Activated CD4-positive, alpha-beta memory T cell treated with anti-CD3 and anti-CD28 coated beads, Interleukin-2, amount 10 ng/mL, durations not matched to agents 7 days and 5 days (primary cell): ENCODE measurements at regions not wholly inside any gene's neighbourhood (a gene's known extent, or its start where the extent isn't known, plus 50 kb on each side); places are given as distances from the start of the nearest gene placed in this dataset.

Experiments used
- CTCF ChIA-PET: fragments of 350-600 bp; sonication (Branson Sonifier 250); formaldehyde crosslinking; loops from one replicate; lab custom pipeline; 2021; ENCODE audit warnings: antibody characterized with exemption, inconsistent platforms; lab: Charles Lee
- POLR2A ChIA-PET: fragments of 350-600 bp; sonication (Branson Sonifier 250); formaldehyde crosslinking; loops from one replicate; lab custom pipeline; 2021; ENCODE audit warnings: antibody characterized with exemption; lab: Charles Lee
- DNase-seq: peaks from one replicate; pipeline ENCODE4 v3.0.0-alpha.2; 2020
- H3K27ac Mint-ChIP-seq: one replicate; pipeline ENCODE4 v1.8.0; 2021; ENCODE audit warnings: mild to moderate bottlenecking, mixed read lengths
- H3K27me3 Mint-ChIP-seq: one replicate; pipeline ENCODE4 v1.8.0; 2021; ENCODE audit warnings: mixed read lengths
- H3K36me3 Mint-ChIP-seq: one replicate; pipeline ENCODE4 v1.8.0; 2021; ENCODE audit warnings: low read depth, mixed read lengths
- H3K4me1 Mint-ChIP-seq: one replicate; pipeline ENCODE4 v1.8.0; 2021; ENCODE audit warnings: mixed read lengths
- H3K4me3 Mint-ChIP-seq: one replicate; pipeline ENCODE4 v1.8.0; 2021; ENCODE audit warnings: mild to moderate bottlenecking, mixed read lengths
- H3K9me3 Mint-ChIP-seq: one replicate; pipeline ENCODE4 v1.8.0; 2021; ENCODE audit warnings: mixed read lengths

- H3K4me3 Mint-ChIP-seq = no peak overlapping the region
- no peak for DNase-seq
- H3K4me1 Mint-ChIP-seq = no peaks in the 10 kb centered on the region
- no peaks in the 10 kb centered on the region for H3K9me3 Mint-ChIP-seq
- H3K36me3 Mint-ChIP-seq = no peaks in the 10 kb centered on the region
- no peaks in the 10 kb centered on the region for H3K27me3 Mint-ChIP-seq
- no peak overlapping the region for H3K27ac Mint-ChIP-seq
- CTCF ChIA-PET = interaction anchor here (0.7 kb wide), 1 partner anchor 30 kb away, joined by 3 read pairs; no protein-coding TSS in a partner anchor
- POLR2A ChIA-PET = no interaction called here
Measured at GRCh38 chr1:83764209-83764608, 234.7 kb downstream of the TTLL7 start.

- no peaks in the 10 kb centered on the region for H3K4me1 Mint-ChIP-seq
- DNase-seq = no peak
- no peaks in the 10 kb centered on the region for H3K9me3 Mint-ChIP-seq
- ChIA-PET CTCF (no interaction called here), POLR2A (no interaction called here)
- H3K36me3 Mint-ChIP-seq = no peaks in the 10 kb centered on the region
- no peak overlapping the region for H3K4me3 Mint-ChIP-seq
- H3K27ac Mint-ChIP-seq = no peak overlapping the region
- H3K27me3 Mint-ChIP-seq = no peaks in the 10 kb centered on the region
Measured at GRCh38 chr1:83763361-83764095, 235.4 kb downstream of the TTLL7 start.

DNA sequence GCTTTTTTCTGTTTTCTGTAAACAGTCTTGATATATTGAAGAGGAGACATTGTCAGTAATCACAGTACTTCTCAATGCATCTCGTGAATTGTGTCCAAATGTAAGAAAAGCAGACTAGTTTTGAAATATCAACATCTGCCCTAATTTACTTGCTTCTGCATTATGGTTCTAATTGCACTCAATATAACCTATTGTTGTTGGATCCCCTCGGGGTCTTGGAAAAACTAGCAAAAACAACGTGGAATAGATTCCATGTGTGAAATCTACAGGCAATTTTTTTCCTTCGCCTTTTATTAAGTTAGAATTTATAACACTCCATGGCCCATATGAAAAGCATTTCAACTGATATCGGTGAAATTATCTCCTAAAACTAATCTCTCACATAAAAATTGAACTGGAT lies 236.5 kb downstream of the TTLL7 start:
- no peak for DNase-seq
- CTCF ChIA-PET = no interaction called here
- POLR2A ChIA-PET = no interaction called here

GRCh38 chr1:83762039-83762365 lies 236.9 kb downstream of the TTLL7 start:
- POLR2A ChIA-PET = no interaction called here
- Mint-ChIP-seq H3K27ac (no peak overlapping the region), H3K4me3 (no peak overlapping the region), H3K9me3 (no peaks in the 10 kb centered on the region), H3K4me1 (no peaks in the 10 kb centered on the region), H3K36me3 (no peaks in the 10 kb centered on the region), H3K27me3 (no peaks in the 10 kb centered on the region)
- no peak for DNase-seq
- CTCF ChIA-PET = no interaction called here

More for the DNA sequence above, 236.5 kb downstream of the TTLL7 start:
- Mint-ChIP-seq H3K27ac (no peak overlapping the region), H3K4me1 (no peaks in the 10 kb centered on the region), H3K27me3 (no peaks in the 10 kb centered on the region), H3K9me3 (no peaks in the 10 kb centered on the region), H3K36me3 (no peaks in the 10 kb centered on the region), H3K4me3 (no peak overlapping the region)

DNA sequence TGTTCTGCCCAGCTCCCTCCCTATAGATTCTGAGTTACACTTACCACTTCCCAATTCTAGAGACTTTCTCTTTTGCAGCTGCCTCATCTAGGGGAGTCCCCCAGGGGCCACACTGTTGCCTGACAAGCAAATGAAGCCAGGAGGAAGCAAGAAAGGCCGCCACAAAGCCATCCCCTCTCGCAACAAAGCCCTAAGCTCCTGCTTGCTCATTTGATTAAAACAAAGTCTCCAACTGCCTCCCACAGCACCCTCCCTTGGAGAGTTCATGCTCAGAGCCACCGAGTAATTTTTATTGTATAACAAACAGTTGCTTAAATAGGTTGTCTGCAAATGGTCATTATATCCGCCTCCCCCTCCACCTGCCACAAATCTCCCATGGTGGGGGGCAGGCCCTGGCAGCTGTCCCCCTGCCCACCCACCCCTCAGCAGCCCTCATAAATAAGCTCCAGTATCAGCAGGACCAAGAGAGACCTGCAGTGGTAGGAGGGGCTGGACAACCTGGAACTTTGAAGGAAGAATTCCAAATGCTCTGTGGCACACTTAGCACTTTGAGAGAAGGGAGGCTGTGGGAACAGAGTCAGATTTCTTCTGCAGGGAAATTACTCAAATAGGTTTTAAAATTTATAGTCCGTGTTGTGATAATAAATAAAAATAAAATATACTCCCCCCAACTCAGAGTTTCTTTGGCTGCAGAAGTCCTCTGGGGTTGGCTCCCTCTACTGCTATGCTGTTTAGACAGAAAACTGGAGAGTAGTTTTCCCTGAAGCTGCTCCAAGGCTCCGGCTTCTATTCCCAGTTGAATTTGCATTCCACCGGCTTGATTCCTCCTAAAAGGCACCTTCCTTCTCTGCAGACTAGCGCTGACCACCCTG lies 237.5 kb downstream of the TTLL7 start:
- Mint-ChIP-seq H3K27ac (no peak overlapping the region), H3K36me3 (no peaks in the 10 kb centered on the region), H3K27me3 (no peaks in the 10 kb centered on the region), H3K4me1 (no peaks in the 10 kb centered on the region), H3K4me3 (no peak overlapping the region), H3K9me3 (no peaks in the 10 kb centered on the region)
- no peak for DNase-seq
- CTCF ChIA-PET = no interaction called here
- POLR2A ChIA-PET = no interaction called here

DNA sequence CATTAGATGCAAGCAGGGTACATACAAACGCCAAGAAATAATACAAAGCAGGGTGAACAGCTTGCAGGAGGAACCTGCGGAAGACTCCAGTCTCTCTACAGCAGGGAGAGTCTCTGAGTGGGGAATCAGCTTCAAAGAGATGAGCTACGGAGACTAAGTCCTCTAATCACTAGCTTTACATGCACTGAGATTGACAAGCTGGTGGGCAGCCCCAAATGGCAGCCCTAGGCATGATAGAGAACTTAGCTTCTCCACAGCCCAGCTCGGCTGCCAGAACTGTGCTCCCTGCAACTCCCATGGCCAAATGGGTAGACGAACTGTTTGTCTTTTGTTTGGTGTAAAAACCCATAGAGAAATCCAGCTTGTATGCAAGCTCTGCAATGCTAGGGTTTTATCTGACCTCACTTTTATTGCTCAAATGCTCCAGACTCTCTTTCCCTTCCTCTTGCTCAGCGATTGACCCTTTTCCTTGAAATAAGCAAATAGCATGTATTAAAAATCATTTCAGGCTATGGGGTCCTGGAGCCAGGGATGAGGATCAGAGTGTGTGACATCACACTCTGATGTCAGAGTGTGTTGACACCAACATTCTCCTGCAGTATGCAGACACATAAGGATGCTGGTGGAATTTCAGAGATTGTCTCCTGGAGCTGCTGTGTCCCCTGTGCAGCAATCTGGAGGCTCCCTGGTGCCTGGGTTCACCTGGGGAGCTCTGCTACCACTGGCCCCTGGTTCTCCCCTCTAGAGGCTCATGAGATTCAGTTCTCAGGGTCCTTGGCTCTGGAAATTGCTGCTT lies 238.5 kb downstream of the TTLL7 start:
- Mint-ChIP-seq H3K4me1 (no peaks in the 10 kb centered on the region), H3K4me3 (no peak overlapping the region), H3K27ac (no peak overlapping the region), H3K27me3 (no peaks in the 10 kb centered on the region), H3K36me3 (no peaks in the 10 kb centered on the region), H3K9me3 (no peaks in the 10 kb centered on the region)
- DNase-seq = no peak
- ChIA-PET CTCF (no interaction called here), POLR2A (no interaction called here)

DNA sequence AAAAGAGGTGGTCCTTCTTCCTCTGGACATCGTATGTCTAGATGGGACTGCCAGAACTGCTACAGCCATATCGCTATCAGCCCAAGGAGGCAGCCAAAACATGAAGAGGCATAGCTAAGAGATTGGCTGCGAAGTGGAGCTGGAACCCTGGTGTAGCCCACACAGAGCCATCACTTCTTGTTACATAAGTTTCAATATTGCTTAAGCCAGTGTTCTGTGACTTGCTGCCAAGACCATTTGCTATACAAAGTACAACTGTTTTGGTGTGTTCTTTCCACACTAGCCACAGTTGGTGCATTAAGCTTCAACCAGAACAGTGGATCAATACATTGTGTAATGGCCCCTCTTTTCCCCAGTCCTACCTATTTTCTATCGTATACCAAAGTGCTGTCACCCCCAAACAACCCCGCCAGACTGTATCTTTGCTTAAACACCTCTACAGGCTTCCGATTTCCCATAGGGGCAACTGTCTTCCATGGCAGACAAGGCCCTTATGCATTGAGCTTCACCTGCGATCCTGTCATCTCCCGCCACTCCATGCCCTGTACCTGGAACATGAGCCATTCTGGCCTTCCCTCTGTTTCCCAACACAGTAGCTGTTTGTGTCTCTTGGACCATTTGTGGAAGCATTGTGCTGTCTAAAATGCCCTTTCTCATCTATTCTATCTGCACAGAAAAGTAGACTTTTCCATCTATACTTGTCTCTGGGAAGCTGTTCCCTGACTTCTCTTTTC lies 241.8 kb downstream of the TTLL7 start:
- no peaks in the 10 kb centered on the region for H3K4me1 Mint-ChIP-seq
- no peaks in the 10 kb centered on the region for H3K9me3 Mint-ChIP-seq

DNA sequence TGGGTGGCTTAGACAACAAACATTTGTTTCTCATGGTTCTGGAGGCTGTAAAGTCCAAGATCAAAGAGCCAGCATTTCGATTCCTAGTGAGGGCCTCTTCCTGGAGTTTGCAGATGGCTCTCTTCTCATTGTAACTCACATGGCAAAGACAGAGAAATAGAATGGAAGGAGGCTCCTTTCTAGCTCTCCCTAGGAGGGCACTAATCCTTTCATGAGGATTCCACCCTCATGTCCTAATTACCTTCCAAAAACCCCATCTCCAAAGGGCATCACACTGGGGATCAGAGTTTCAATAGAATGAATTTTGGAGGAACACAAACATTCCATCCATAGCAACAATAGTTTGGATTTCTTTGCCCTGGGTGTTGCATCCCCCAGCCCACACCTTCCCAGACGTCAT lies 247.3 kb downstream of the TTLL7 start:
- DNase-seq = no peak
- Mint-ChIP-seq H3K4me1 (no peaks in the 10 kb centered on the region), H3K36me3 (no peaks in the 10 kb centered on the region), H3K27ac (no peak overlapping the region), H3K4me3 (no peak overlapping the region), H3K27me3 (no peaks in the 10 kb centered on the region), H3K9me3 (no peaks in the 10 kb centered on the region)
- ChIA-PET POLR2A (no interaction called here), CTCF (no interaction called here)

More for the DNA sequence above, 241.8 kb downstream of the TTLL7 start:
- Mint-ChIP-seq H3K4me3 (no peak overlapping the region), H3K36me3 (no peaks in the 10 kb centered on the region), H3K27ac (no peak overlapping the region), H3K27me3 (no peaks in the 10 kb centered on the region)
- no peak for DNase-seq
- POLR2A ChIA-PET = no interaction called here
- CTCF ChIA-PET = no interaction called here

- Mint-ChIP-seq H3K27ac (no peak overlapping the region), H3K9me3 (no peaks in the 10 kb centered on the region), H3K4me1 (no peaks in the 10 kb centered on the region), H3K36me3 (no peaks in the 10 kb centered on the region), H3K27me3 (no peaks in the 10 kb centered on the region), H3K4me3 (no peak overlapping the region)
- ChIA-PET CTCF (no interaction called here), POLR2A (no interaction called here)
- no peak for DNase-seq
Measured at GRCh38 chr1:83750201-83750600, 248.7 kb downstream of the TTLL7 start.

DNA sequence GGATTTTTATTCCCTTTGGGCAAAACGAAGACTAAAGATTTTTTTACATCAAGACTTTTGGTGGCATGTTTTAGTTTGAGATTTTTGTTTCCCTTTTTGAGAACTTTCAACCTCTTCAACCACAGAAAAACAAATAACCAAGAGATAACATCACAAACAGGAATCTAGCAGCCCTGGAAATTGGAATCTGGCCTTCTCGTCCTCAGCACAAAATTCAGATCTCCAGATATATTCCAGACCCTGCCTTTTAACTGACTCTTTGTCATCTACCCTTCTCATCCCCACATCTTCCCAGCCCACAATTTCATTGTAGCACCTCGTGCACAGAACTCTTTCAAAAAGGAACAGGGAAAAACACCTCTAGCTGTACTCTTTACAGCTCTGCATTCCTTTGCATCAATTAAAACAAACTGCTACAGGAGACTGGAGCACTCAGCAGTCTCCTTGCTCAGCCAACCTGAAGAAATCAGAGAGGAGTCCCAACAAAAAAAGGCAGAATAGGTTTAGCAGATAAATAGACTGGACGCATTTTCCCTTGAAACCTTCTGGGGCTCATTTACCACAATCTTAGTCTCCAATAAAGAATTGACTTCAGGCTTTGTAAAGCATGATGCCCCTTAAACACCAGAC lies 251.0 kb downstream of the TTLL7 start:
- Mint-ChIP-seq H3K27ac (no peak overlapping the region), H3K4me1 (no peaks in the 10 kb centered on the region), H3K9me3 (no peaks in the 10 kb centered on the region), H3K27me3 (no peaks in the 10 kb centered on the region), H3K4me3 (no peak overlapping the region), H3K36me3 (no peaks in the 10 kb centered on the region)
- ChIA-PET POLR2A (no interaction called here), CTCF (no interaction called here)
- DNase-seq = no peak

- ChIA-PET CTCF (no interaction called here), POLR2A (no interaction called here)
- H3K4me3 Mint-ChIP-seq = no peak overlapping the region
Measured at GRCh38 chr1:83746234-83746633, 252.7 kb downstream of the TTLL7 start.

GRCh38 chr1:83742446-83742845 lies 256.5 kb downstream of the TTLL7 start:
- Mint-ChIP-seq H3K27me3 (no peaks in the 10 kb centered on the region), H3K9me3 (no peaks in the 10 kb centered on the region), H3K36me3 (no peaks in the 10 kb centered on the region), H3K4me3 (no peak overlapping the region), H3K4me1 (no peaks in the 10 kb centered on the region), H3K27ac (no peak overlapping the region)
- ChIA-PET CTCF (no interaction called here), POLR2A (no interaction called here)
- no peak for DNase-seq

More at GRCh38 chr1:83746234-83746633, 252.7 kb downstream of the TTLL7 start:
- DNase-seq = no peak
- Mint-ChIP-seq H3K27ac (no peak overlapping the region), H3K27me3 (no peaks in the 10 kb centered on the region), H3K9me3 (no peaks in the 10 kb centered on the region), H3K36me3 (no peaks in the 10 kb centered on the region), H3K4me1 (no peaks in the 10 kb centered on the region)
